ENCODE measurements at regions not wholly inside any gene's neighbourhood (a gene's known extent, or its start where the extent isn't known, plus 50 kb on each side); places are given as distances from the start of the nearest gene placed in this dataset.

DNA sequence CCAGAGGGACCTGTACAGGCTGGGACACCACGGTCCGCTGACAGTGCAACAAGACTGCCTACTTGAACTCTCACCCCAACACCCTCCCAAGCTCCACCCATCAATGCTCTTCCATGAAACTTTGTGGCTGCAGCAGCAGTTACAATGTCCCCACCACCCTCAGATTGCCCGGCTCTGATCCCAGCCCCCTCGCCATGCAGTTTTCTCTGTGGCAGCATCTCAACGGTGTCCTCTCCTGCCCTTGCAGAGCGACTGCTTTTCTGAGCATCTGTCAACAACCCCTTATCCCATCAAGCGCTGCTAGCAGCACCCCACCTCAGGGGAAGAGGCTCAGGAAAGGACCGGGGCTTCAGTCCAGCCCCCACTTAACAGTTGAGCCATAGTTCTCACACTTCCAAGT lies 137.1 kb upstream of the NDUFV2 start:
- TF ChIP-seq, protein P1, sequence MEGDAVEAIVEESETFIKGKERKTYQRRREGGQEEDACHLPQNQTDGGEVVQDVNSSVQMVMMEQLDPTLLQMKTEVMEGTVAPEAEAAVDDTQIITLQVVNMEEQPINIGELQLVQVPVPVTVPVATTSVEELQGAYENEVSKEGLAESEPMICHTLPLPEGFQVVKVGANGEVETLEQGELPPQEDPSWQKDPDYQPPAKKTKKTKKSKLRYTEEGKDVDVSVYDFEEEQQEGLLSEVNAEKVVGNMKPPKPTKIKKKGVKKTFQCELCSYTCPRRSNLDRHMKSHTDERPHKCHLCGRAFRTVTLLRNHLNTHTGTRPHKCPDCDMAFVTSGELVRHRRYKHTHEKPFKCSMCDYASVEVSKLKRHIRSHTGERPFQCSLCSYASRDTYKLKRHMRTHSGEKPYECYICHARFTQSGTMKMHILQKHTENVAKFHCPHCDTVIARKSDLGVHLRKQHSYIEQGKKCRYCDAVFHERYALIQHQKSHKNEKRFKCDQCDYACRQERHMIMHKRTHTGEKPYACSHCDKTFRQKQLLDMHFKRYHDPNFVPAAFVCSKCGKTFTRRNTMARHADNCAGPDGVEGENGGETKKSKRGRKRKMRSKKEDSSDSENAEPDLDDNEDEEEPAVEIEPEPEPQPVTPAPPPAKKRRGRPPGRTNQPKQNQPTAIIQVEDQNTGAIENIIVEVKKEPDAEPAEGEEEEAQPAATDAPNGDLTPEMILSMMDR (optimal IDR thresholded peaks at IDR 0.05 in 1 of 3, IDR thresholded peaks at IDR 0.05 in 1 of 3, conservative IDR thresholded peaks at IDR 0.05 in 1 of 3; ENCODE audit: extremely low read depth in 1 of 3, insufficient read depth in 2 of 3, low read length in 3 of 3) = no peak
- TF ChIP-seq EZH2 (IDR thresholded peaks at IDR 0.05; ENCODE audit: low read length) = no peak
